Right lobe of liver (tissue), 6 donors: ENCODE measurements at regions not wholly inside any gene's neighbourhood (a gene's known extent, or its start where the extent isn't known, plus 50 kb on each side); places are given as distances from the start of the nearest gene placed in this dataset.
"Not testable (repeated sequence)": the region's sequence is repeated elsewhere in the genome, so short reads cannot be mapped to it uniquely, and the experiment has no call there.

ENCODE experiments used
- ATAC-seq, 4 donors: fragments of 200-7000 bp; cut with Tn5 transposase; one replicate each; pipeline ENCODE4 v1.9.1; 2020; ENCODE audit warnings: mild to moderate bottlenecking in 4 of 4, moderate library complexity in 4 of 4
- DNase-seq, 3 donors: peaks; one replicate each; pipeline ENCODE4 v3.0.0-alpha.2; 2020
- H3K27ac ChIP-seq, 3 donors: fragments of 200-600 bp; one replicate each; pipeline ENCODE4 v1.8.0; 2022
- H3K27me3 ChIP-seq, 2 donors: fragments of 200-600 bp; one replicate each; pipeline ENCODE4 v1.8.0; 2022
- H3K36me3 ChIP-seq, 4 donors: fragments of 200-600 bp; sonication (generic) in 1 of 4; one replicate each; pipeline versions ENCODE4 v1.5.1 to v1.8.0; 2017 to 2022; ENCODE audit warnings: control low read depth in 1 of 4
- H3K4me1 ChIP-seq, 4 donors: fragments of 200-600 bp; sonication (generic) in 1 of 4; one replicate each; pipeline versions ENCODE4 v1.5.1 to v1.8.0; 2017 to 2022; ENCODE audit warnings: control low read depth in 1 of 4
- H3K4me3 ChIP-seq, 3 donors: fragments of 200-600 bp; one replicate each; pipeline ENCODE4 v1.8.0; 2022
- H3K9me3 ChIP-seq, 4 donors: fragments of 200-600 bp; sonication (generic) in 1 of 4; one replicate each; pipeline versions ENCODE4 v1.5.1 to v1.8.0; 2017 to 2022; ENCODE audit warnings: control low read depth in 1 of 4
- CTCF ChIP-seq, 4 donors: fragments of 200-600 bp in 3 of 4; fragments of 450-650 bp in 1 of 4; IDR thresholded peaks; one replicate each; pipeline versions ENCODE4 v1.5.1 to v1.8.0; 2016 to 2022; ENCODE audit warnings: antibody characterized with exemption in 4 of 4, mild to moderate bottlenecking in 2 of 4
- POLR2A ChIP-seq: fragments of 450-650 bp; IDR thresholded peaks from one replicate; pipeline ENCODE4 v1.6.1; 2017; ENCODE audit warnings: antibody characterized with exemption, mild to moderate bottlenecking
- whole genome bisulfite sequencing: methylation state at CpG from one replicate; pipeline ENCODE4 v1.1.6; 2018; ENCODE audit warnings: low coverage, low lambda C conversion rate; ENCODE audit not compliant: insufficient coverage; ENCODE audit errors: missing lambda C conversion rate; 5-methylcytosine and 5-hydroxymethylcytosine counted together
- intact Hi-C, 2 donors: fragments of 100-400 bp; cut with DNase I; formaldehyde crosslinking; loops; one replicate each; pipeline versions ENCODE4 v1.11.2 to v1.14.1; 2022
- donor health status: DM: no; HTN: yes; CAD: no.
- donor health status: DM: no; HTN: no; CAD: no.
- donor health status: DM: no; HTN: no; CAD: no.
- donor health status: DM: no; HTN: yes; CAD: no.
- donor health status: DM: no; HTN: yes; CAD: no.

- no peaks in the 10 kb centered on the region for H3K4me1 ChIP-seq
- intact Hi-C loops, result no loop called here
- no peak for DNase-seq
- no peaks in the 10 kb centered on the region for H3K36me3 ChIP-seq
- peak in 2 of 4 donors; percentile 10 to 22 for ATAC-seq
- H3K9me3 ChIP-seq, result no peaks in the 10 kb centered on the region
- no peak for TF ChIP-seq POLR2A
- no peak for TF ChIP-seq CTCF (IDR thresholded peaks at IDR 0.05)
- H3K27me3 ChIP-seq, result no peaks in the 10 kb centered on the region
- H3K27ac ChIP-seq, result no peak overlapping the region
- H3K4me3 ChIP-seq, result no peak overlapping the region
- WGBS, result 42% methylated on average over 44 of the region's 57 CpGs
These were observed 1847.3 kb upstream of the DEFB115 start for GRCh38 chr20:29409833-29410805.

GRCh38 chr20:29410806-29411457, 1846.5 kb upstream of the DEFB115 start:
- no peaks in the 10 kb centered on the region for H3K36me3 ChIP-seq
- ATAC-seq, result peak in 2 of 4 donors; percentile 41 to 61
- H3K27ac ChIP-seq, result no peak overlapping the region
- no peaks in the 10 kb centered on the region for H3K27me3 ChIP-seq
- intact Hi-C loops, result no loop called here
- no peaks in the 10 kb centered on the region for H3K9me3 ChIP-seq
- DNase-seq, result no peak
- no peaks in the 10 kb centered on the region for H3K4me1 ChIP-seq
- no peak overlapping the region for H3K4me3 ChIP-seq
- WGBS, result 44% methylated on average over 42 of the region's 44 CpGs
- TF ChIP-seq POLR2A (no peak), CTCF (IDR thresholded peaks at IDR 0.05) (no peak)

GRCh38 chr20:29411458-29411820, 1846.0 kb upstream of the DEFB115 start:
- peak in 2 of 4 donors; percentile 44 to 61 for ATAC-seq
- H3K36me3 ChIP-seq, DNase-seq, H3K9me3 ChIP-seq, intact Hi-C loops, H3K4me3 ChIP-seq, H3K27me3 ChIP-seq, H3K27ac ChIP-seq, H3K4me1 ChIP-seq: not testable (repeated sequence)
- WGBS, result 44% methylated on average over 23 of the region's 30 CpGs

- Histone ChIP-seq H3K4me1 (no peaks in the 10 kb centered on the region), H3K27ac (no peak overlapping the region), H3K27me3 (no peaks in the 10 kb centered on the region), H3K4me3 (no peak overlapping the region), H3K9me3 (no peaks in the 10 kb centered on the region), H3K36me3 (no peaks in the 10 kb centered on the region)
- TF ChIP-seq POLR2A (no peak), CTCF (IDR thresholded peaks at IDR 0.05) (no peak)
- DNase-seq (no peak), ATAC-seq (peak in 1 of 4 donors; percentile 21)
- intact Hi-C loops, result no loop called here
These were observed 1838.1 kb upstream of the DEFB115 start for GRCh38 chr20:29419378-29419777.
